Mucosa of rectum (tissue), 2 donors: ENCODE measurements at regions not wholly inside any gene's neighbourhood (a gene's known extent, or its start where the extent isn't known, plus 50 kb on each side); places are given as distances from the start of the nearest gene placed in this dataset.
"Not testable (repeated sequence)": the region's sequence is repeated elsewhere in the genome, so short reads cannot be mapped to it uniquely, and the experiment has no call there.

Source experiments
- H3K27ac ChIP-seq, 2 donors: one replicate each; pipeline ENCODE4 v1.7.0; 2013; ENCODE audit warnings: inconsistent platforms in 2 of 2, low read depth in 2 of 2, low read length in 2 of 2
- H3K27me3 ChIP-seq, 2 donors: one replicate each; pipeline ENCODE4 v1.7.0; 2013; ENCODE audit warnings: low read length in 2 of 2; ENCODE audit not compliant: control insufficient read depth in 2 of 2, insufficient read depth in 2 of 2
- H3K36me3 ChIP-seq, 2 donors: one replicate each; pipeline ENCODE4 v1.7.0; 2013; ENCODE audit warnings: low read length in 2 of 2; ENCODE audit not compliant: control insufficient read depth in 2 of 2, insufficient read depth in 2 of 2
- H3K4me1 ChIP-seq, 2 donors: one replicate each; pipeline ENCODE4 v1.7.0; 2013; ENCODE audit warnings: low read length in 2 of 2, mild to moderate bottlenecking in 1 of 2; ENCODE audit not compliant: control insufficient read depth in 2 of 2, insufficient read depth in 2 of 2
- H3K4me3 ChIP-seq, 2 donors: one replicate each; pipeline ENCODE4 v1.7.0; 2013; ENCODE audit warnings: low read length in 2 of 2
- H3K9ac ChIP-seq, 2 donors: one replicate each; pipeline ENCODE4 v1.7.0; 2013; ENCODE audit warnings: low read length in 2 of 2, low read depth in 1 of 2, mild to moderate bottlenecking in 1 of 2
- H3K9me3 ChIP-seq, 2 donors: one replicate each; pipeline ENCODE4 v1.7.0; 2013; ENCODE audit warnings: low read length in 2 of 2; ENCODE audit not compliant: control insufficient read depth in 2 of 2
- donor health status: healthy.
- donor health status: Normal muscosa, but diverticular disease.

GRCh38 chr6:85744433-85744970 lies 101.8 kb upstream of the SYNCRIP start:
- H3K36me3 ChIP-seq = no peaks in the 10 kb centered on the region
- peaks cover 3 to 4% of the 10 kb centered on the region in 2 donors for H3K4me1 ChIP-seq
- no peak overlapping the region for H3K9ac ChIP-seq
- H3K4me3 ChIP-seq = no peak overlapping the region
- H3K27ac ChIP-seq = no peak overlapping the region
- no peaks in the 10 kb centered on the region for H3K9me3 ChIP-seq
- H3K27me3 ChIP-seq = no peaks in the 10 kb centered on the region

DNA sequence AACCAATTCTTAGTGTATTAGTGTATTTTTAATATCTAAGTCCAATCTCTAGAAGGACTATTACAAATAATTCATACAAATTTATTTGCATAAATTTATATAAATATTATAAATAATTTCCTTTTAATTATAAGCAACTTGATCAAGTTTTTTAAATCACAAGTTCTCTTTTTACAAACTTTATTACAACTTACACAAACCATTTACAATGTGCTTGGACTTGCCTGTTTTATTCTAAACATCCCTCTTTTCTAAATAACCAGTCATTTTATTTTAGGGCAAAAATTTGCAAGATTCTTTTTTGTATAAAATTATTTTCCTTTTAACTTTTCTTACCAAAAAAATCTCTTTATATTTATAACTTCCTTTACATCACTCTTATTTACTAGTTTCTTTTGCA lies 83.5 kb upstream of the SYNCRIP start:
- Histone ChIP-seq H3K27ac (no peak overlapping the region), H3K36me3 (no peaks in the 10 kb centered on the region), H3K4me1 (no peaks in the 10 kb centered on the region), H3K9me3 (peaks cover 0 to 5% of the 10 kb centered on the region in 2 donors), H3K27me3 (no peaks in the 10 kb centered on the region), H3K9ac (no peak overlapping the region), H3K4me3 (no peak overlapping the region)

- Histone ChIP-seq H3K27ac (no peak overlapping the region), H3K27me3 (no peaks in the 10 kb centered on the region), H3K9ac (no peak overlapping the region), H3K4me3 (no peak overlapping the region), H3K36me3 (no peaks in the 10 kb centered on the region), H3K9me3 (no peaks in the 10 kb centered on the region), H3K4me1 (no peaks in the 10 kb centered on the region)
Measured at GRCh38 chr6:85715797-85716196, 73.1 kb upstream of the SYNCRIP start.

DNA sequence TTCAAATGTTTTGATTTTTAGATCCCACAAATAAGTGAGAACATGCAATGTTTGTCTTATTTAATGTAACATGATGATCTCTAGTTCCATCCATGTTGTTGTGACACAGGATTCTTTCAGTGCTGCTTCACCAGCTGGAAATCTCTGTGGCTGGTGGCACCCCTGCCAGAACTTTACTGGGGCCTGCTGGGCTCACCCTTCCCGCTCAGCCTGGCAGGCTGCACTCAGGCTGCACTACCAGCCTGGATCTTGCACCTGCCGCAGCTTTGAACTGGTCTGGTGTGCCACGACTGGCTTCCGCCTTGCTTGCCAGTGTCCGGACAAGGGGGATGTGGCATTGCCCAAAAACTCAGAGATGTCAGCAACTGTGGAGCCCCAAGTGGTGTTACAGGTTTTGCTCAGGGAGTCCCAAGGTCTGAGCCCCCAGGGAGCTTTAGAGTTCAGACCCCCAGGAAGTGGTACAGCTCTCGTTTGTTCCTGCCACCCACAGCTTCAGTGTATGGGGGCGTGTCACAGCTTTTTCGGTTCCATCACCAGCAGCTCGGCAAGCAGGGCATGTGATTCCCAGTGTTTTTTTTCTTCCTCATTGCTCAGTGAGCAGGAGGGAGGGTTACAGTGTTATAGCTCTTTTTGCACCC lies 72.3 kb upstream of the SYNCRIP start:
- Histone ChIP-seq H3K27ac (no peak overlapping the region), H3K27me3 (no peaks in the 10 kb centered on the region), H3K9me3 (no peaks in the 10 kb centered on the region), H3K36me3 (no peaks in the 10 kb centered on the region), H3K9ac (no peak overlapping the region), H3K4me1 (no peaks in the 10 kb centered on the region), H3K4me3 (no peak overlapping the region)

DNA sequence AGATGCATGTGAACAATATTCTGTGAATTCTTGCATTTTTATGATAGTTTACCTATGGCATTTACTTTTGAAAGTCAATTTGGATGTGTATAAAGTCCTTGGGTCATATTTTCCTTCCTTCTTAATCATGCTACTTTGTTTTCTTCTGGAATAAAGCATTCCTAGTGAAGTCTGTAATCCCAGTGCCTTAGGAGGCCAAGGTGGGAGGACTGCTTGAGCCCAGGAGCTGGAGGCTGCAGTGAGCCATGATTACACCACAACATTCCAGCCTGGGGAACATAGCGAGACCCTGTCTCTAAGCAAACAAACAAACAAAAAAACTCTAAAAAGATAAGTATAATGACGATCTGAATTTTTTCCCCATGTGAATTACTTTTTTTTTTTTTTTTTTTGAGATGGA lies 69.7 kb upstream of the SYNCRIP start:
- Histone ChIP-seq H3K4me1 (no peaks in the 10 kb centered on the region), H3K9ac (no peak overlapping the region), H3K27me3 (no peaks in the 10 kb centered on the region), H3K9me3 (no peaks in the 10 kb centered on the region), H3K4me3 (no peak overlapping the region), H3K27ac (no peak overlapping the region), H3K36me3 (no peaks in the 10 kb centered on the region)

- H3K9me3 ChIP-seq, H3K4me3 ChIP-seq, H3K27me3 ChIP-seq, H3K27ac ChIP-seq, H3K4me1 ChIP-seq, H3K36me3 ChIP-seq, H3K9ac ChIP-seq: not testable (repeated sequence)
Measured at GRCh38 chr6:85707515-85708145, 64.9 kb upstream of the SYNCRIP start.

DNA sequence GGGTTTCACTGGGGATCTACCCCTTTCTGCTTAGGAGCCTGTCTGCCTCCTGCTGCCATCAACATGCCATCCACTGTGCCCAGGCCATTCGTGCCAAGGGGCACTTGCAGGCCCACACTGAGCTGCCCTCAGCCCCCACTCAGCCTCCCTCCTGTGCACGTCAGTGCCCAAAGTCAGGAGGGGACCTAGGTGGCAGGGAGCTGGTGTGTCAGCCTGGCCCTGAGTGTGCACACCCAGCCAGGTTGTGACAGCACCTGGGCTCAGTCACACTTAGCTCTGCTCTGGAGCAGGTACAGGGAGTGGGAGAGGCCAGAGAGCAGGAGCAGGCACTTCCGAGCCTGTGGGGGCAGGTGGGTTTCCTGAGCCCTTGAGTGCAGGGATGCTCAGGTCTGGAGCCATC lies 63.6 kb upstream of the SYNCRIP start:
- H3K4me3 ChIP-seq = no peak overlapping the region
- H3K4me1 ChIP-seq = no peaks in the 10 kb centered on the region
- no peaks in the 10 kb centered on the region for H3K9me3 ChIP-seq
- no peak overlapping the region for H3K27ac ChIP-seq
- H3K27me3 ChIP-seq = no peaks in the 10 kb centered on the region
- H3K36me3 ChIP-seq = no peaks in the 10 kb centered on the region
- no peak overlapping the region for H3K9ac ChIP-seq

DNA sequence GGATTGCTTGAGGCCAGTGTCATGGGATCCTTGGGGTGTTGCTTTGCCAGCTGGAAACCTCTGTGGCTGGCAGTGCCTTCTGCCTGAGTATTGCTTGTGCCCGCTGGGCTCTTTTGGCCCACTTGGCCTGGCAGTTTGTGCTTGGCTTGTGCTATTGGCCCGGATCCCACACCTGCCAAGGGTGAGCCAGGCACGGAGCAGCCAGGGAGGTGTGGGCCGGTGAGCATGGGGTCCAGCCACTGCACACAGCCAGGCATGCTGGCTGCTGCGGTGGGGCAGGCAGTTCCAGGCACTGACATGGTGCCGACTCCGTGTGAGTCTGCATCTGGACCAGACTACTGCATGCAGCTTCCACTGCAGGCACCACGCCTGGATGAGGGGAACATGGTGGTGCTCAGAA lies 62.5 kb upstream of the SYNCRIP start:
- no peaks in the 10 kb centered on the region for H3K27me3 ChIP-seq
- no peaks in the 10 kb centered on the region for H3K36me3 ChIP-seq
- H3K9ac ChIP-seq = no peak overlapping the region
- no peak overlapping the region for H3K4me3 ChIP-seq
- no peaks in the 10 kb centered on the region for H3K9me3 ChIP-seq
- no peak overlapping the region for H3K27ac ChIP-seq
- H3K4me1 ChIP-seq = no peaks in the 10 kb centered on the region

DNA sequence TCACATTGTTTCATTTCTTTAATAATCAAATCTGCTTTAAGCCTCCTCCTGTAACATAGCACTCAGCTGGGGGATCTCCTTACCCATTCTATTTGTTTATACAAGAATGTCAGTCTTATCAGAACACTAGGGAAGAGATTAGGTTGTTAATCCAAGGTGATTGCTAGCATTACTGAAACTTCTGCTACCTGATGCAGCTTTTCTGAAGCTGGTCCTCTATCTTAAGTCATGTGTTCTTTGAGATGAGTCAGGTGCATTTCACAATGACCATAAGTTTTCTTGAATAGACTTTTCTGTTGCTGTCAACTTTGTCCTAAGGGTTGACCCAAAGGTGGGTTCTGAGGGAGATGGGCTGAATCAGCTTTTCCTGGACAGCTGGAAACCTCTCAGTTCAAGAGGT lies 60.7 kb upstream of the SYNCRIP start:
- no peak overlapping the region for H3K4me3 ChIP-seq
- no peaks in the 10 kb centered on the region for H3K27me3 ChIP-seq
- H3K9ac ChIP-seq = no peak overlapping the region
- no peaks in the 10 kb centered on the region for H3K4me1 ChIP-seq
- no peaks in the 10 kb centered on the region for H3K36me3 ChIP-seq
- H3K27ac ChIP-seq = no peak overlapping the region
- H3K9me3 ChIP-seq = no peaks in the 10 kb centered on the region
